ENCODE measurements at regions not wholly inside any gene's neighbourhood (a gene's known extent, or its start where the extent isn't known, plus 50 kb on each side); places are given as distances from the start of the nearest gene placed in this dataset.

DNA sequence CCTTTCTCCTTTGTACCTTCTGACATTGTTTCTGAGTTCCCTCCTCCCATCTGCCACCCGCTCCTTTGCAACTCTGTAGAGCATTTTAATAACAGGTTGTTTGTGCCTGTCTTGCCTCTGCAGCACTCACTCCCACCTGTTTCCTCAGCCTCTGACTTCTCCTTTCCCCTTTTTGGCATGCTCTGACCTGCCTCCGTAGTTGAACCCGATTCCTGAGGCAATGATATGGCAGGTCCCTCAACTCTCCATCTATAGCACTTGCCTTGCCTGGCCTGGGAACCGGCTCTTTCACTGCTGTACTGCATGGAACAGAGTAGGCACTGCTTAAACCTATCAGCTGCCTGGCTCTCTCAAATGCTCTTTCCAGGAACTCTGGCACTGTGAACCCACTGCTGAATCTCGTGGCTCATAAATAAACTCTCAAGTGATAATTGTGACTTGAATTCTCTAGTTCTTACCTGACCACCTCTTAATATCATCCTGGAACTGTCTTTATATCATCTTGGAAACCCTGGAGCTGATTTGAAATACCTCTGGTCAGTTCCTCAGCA, 50.3 kb downstream of the UTRN start:
- no peak for DNase-seq

- DNase-seq, result no peak
Measured at GRCh38 chr6:144335914-144336313, 50.8 kb downstream of the UTRN start.

DNA sequence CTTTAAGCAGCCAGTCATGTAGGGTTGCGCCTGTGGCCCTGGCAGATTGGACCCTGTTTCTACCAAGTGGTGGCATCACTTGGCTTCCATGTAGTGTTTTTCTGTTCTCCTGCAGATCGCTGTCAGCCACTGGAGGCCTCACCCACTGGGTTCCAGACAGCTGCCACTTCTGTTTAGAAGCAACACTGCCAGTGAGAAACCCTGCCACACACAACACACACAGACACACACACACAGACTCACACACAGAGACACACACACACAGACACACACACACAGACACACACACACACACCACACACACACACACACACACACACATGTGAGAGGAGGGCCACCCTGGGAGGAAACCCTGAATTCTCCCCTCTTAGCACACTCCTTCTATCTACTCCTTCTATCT, 51.8 kb downstream of the UTRN start:
- DNase-seq, result no peak

DNA sequence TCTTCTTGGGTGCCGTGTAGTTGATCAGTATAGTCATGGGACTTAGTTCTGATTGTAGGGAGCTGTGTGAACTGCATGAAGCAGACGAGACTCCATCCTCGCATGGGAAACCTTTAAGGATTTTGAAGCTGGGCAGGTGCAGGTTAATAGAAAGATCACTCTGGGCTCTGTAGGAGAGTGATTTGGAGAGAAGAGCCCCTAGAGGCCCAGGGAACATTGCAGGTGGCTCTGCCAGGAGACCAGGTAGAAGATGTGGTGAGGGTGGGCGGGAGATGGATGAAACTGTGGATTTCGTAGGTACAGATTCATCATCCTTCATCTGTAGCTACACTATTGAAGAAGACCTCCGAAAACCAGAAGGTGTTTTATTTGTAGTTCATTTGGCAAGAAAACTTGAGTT, 53.3 kb downstream of the UTRN start:
- DNase-seq, result no peak

DNA sequence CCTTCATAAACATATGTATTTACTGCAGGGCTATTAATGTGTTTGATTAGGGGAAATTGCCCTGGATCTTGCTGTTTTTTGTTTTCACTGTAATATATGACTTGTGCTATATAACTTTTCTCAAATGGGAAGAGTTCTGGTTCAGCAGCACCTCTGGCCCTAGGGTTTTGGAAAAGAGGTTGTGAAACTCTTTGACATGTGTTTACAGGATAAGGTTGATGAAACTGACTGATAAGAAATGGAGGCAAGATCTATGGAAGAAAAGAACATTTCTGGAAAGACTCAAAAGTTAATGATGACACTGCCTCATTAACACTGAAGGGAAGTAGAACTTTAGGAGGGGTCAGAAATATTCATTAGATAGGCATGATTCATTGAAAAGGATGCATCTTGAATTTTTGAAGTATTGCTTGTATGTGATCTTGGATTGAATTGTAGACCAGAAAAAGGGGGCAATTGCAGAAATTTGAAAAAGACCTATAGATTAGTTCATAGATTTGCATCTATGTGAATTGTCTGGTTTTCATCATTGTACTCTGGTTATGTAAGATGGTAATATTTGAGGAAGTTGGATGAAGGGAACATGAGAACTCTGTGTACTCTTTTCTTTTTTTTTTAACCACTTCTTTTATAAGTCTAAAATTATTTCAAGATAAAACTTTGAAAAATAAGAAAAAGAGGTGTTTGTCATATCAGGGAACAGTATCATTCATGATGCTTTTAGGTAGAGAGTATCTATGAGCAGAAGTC, 54.0 kb downstream of the UTRN start:
- DNase-seq, result no peak

- no peak for DNase-seq
Measured at GRCh38 chr6:144339859-144340452, 54.8 kb downstream of the UTRN start.

DNA sequence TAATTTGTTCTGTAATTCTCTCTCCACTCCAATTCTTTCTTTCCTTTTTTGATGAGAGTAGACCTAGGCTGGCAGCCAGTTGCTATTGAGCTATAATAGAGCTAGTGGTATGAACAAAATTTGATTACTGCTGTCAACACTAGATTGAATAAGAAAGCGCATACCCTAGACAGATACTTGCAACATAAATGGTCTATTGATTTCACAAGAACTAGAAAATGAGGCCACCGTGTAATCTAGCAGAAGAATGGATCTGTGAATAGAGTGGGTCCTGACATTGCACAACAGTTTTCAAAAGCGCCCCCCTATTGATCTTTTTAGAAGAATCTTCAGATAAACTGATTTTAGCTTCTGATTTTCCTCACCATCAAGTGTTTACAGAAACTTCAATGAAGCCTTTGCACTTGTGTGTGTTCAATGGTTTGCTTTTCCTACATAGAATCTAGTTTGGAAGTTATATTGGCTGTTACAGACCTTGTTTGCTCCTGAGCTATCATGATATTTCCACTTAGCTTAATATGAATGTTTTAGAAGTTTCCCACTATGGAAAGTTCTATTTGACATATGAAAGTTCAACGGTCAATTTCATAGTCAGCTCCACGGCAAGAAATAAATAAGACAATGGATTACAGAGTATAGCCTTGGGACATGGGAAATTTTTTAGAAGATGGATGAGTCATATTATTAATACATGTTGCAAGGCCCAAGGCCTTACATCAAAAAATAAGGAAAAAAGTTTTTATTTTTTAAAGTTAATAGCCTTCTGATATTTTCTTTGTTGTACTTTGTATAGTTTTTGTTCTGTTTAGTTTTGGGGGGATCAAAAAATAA, 55.6 kb downstream of the UTRN start:
- DNase-seq, result no peak

GRCh38 chr6:144341831-144342527, 56.8 kb downstream of the UTRN start:
- DNase-seq, result no peak

DNA sequence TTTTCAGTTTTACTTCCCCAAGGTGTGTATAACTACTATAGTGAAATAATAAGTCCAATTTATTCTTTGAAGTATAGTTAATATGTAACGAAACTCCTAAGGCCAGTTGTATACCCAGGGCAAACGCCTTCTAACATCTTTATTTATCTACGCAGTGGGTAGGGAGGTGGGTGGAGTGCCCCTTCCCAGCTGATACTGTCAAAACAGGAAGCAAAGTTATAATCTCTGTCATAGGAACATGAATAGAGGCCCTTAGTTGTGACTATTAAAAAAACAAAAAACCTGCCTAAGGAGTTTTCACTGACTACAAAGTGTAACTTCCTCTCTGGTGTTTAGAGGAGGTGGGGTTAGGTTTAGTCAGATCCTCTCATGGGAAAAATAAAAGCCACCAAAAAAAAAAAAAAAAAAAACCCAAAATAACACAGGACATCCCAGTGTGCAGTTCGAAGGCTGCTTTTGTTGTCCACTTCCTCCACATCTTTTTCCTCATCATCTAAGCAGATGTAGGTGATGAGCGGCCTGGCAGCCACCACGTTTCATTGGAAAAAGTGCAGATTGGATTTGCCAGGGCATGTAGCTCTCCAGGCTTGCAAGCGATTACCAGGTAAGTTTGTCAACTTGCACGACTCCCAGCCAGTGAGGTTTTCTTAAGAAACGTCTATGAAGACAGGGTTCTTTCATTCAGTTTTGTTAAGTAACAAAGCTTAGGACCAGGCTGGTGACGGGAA, 58.7 kb downstream of the UTRN start:
- no peak for DNase-seq

DNA sequence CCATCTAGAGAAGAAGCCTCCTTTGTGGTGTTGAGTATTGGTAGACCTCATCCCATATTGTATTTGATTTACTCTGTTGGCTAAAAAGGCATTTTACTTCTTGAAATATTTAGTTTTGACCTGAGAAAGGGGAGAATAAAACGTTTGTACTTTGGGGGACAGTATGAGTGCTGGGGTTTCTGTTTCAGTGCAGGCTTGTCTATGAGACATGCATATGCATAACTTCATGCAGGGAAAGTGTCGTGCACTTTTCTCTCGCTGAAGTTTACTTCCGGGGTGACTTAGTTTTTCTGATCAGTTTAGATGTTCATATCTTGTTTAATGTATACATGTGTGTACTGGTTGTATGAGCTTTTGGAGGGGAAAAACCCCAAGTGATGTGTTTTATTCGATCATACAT, 59.5 kb downstream of the UTRN start:
- DNase-seq, result no peak

DNA sequence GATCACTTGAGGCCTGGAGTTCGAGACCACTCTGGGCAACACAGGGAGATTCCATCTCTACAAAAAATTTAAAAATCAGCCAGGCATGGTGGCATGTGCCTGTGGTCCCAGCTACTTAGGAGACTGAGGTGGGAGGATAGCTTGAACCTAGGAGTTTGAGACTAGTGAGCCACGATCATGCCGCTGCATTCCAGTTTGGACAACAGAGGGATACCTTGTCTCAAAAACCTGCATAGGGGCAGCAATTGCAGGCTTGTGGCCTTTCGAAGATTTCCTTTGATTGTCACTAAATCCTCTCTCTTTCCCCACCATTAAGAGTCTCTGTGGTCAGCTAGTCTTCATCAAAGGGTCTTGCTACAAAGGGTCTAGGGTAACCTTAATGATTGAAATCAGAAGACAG, 60.3 kb downstream of the UTRN start:
- no peak for DNase-seq

DNA sequence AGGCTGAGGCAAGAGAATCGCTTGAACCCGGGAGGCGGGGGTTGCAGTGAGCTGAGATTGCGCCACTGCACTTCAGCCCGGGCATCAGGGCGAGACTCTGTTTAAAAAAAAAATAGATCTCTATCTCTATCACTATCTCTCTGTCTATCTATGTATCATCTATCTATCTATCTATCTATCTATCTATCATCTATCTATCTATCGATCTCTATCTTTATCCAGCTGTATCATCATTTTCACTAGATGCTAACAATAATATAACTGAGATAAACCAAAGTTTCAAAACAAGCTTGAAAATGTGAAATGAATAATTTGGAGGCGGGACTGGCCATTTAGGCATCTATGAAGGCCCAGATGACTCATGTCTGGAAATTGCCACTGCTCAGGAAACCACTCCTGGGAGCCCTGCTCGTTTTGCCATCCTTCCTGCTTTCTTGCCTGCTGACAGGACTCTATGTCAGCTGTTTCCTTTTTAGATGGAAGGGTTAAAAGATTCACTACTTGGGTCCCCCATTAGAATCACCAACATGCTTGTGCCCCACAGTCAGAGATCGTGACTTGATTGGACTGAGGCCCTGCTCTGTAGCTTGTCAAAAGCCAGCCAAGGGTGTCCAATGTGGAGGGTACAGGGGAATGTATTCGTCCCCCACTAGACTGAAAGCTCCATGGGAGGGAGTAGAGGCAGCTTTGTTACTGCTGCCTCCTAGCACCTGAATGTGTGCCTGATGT, 61.7 kb downstream of the UTRN start:
- peak; percentile 49 for DNase-seq

- DNase-seq, result no peak
Measured at GRCh38 chr6:144347448-144347759, 62.3 kb downstream of the UTRN start.

GRCh38 chr6:144347933-144348332, 62.8 kb downstream of the UTRN start:
- no peak for DNase-seq

DNA sequence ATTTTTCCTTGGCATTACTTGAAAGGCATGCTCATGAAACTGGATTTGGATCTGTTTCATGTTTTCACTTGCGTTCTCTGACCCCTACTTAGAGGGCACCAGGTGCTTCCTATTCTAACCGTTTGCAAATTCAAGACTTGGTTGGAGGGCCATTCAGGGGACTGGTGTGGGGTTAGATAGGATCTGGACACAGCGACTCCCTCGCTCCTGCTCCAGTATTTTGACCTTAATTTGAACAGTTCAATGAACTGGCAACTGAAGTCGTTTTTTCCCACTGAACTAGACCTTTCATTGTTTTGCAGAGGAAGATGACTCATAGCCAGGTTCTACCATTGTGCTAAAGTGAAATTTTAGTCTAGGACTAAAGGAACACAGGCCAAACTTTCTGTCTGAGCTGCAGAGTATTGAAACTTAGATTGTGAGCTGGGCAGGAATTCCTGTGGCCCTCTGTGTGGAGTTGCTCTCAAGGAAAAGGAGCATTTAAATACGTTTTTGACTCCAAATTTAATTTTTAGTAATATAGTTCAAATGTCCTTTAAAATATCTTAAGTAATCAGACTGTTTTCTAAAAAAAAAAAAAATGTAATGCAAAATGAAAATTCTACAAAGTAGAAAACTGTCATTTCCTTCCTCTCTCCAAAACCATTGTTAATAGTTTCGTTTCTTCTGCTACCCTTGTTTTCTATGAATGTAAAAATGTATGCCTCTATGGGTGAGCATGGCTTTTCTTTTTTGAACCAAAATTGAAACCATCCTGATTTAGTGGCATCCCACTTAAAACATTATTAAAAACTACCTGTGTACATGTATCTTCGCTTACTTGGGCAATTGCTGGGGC, 64.8 kb downstream of the UTRN start:
- peak; percentile 72 for DNase-seq

DNA sequence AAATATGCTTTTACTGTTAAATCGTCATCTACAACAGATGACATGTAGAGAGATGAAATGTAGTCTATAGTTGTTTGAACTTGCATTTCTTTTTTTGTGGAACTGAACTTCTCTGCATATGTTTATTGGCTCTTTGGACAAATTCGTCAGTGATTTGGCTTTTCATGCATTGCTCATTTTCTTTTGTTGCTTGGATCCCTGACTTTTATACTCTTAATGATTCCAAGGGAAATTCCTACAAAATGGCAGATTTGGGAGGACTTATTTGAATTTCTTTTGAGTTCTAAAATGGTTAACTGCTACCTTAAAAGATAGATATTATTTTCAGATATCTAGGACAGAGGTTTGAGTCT, 65.4 kb downstream of the UTRN start:
- DNase-seq, result no peak

GRCh38 chr6:144351379-144352127, 66.4 kb downstream of the UTRN start:
- DNase-seq, result no peak

DNA sequence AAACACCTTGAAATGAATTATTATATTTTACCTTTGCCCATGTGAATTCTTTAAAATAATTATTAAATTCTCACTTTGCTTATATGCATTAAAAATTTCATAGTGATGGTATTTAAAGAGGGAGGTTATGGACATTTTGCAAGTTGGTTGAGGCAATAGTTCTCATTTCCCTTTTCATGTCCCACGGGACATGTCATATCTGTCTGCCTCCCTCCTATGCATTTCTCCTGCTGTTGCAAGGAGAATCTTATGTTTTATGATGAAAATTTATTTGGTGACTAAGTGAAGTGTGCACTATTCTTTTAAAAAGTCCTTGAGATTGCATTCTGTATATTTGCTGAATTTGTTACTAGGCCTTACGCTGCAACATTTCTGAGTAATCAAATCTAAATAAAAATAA, 67.2 kb downstream of the UTRN start:
- no peak for DNase-seq

DNA sequence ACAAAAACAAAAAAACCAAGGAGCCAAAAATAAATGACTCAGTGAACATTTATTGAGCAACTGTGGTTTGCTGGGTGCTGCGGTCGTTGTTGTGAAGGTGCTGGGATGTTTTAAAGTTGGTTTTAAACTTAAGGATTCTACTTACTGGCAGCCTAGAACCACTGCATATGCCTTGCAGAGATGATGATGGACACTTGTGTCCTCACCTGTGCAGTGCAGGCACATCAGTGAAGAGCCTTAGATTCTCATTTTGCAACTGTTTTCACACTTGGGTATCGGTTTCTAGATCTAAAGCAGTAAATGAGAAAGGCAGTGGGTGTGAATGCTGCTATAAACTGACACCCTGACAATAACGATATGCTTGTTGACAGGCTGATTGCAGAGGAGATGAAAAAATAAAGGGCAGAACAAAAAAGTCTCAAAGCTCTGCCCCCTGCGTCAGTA, 68.8 kb downstream of the UTRN start:
- DNase-seq, result no peak

GRCh38 chr6:144359783-144360182, 74.6 kb downstream of the UTRN start:
- no peak for DNase-seq
